ENCODE measurements at regions not wholly inside any gene's neighbourhood (a gene's known extent, or its start where the extent isn't known, plus 50 kb on each side); places are given as distances from the start of the nearest gene placed in this dataset.

- DNase-seq: no peak
Measured at GRCh38 chr16:7765079-7765550, 432.5 kb downstream of the RBFOX1 start.

- DNase-seq: no peak
Measured at GRCh38 chr16:7763111-7763510, 430.5 kb downstream of the RBFOX1 start.

Measured in NCI-H2171 treated with DMSO at 0.1 percent for 48 hours (cell line).